ENCODE measurements at regions not wholly inside any gene's neighbourhood (a gene's known extent, or its start where the extent isn't known, plus 50 kb on each side); places are given as distances from the start of the nearest gene placed in this dataset.

- TF ChIP-seq EZH2 (IDR thresholded peaks at IDR 0.05; ENCODE audit: low read length) = no peak
- TF ChIP-seq CTCF (optimal IDR thresholded peaks at IDR 0.05 in 1 of 3, IDR thresholded peaks at IDR 0.05 in 1 of 3, conservative IDR thresholded peaks at IDR 0.05 in 1 of 3; ENCODE audit: extremely low read depth in 1 of 3, insufficient read depth in 2 of 3, low read length in 3 of 3) = no peak
Measured at GRCh38 chr6:16969699-16970655, 131.9 kb upstream of the STMND1 start.
